ENCODE measurements at regions not wholly inside any gene's neighbourhood (a gene's known extent, or its start where the extent isn't known, plus 50 kb on each side); places are given as distances from the start of the nearest gene placed in this dataset.

DNA sequence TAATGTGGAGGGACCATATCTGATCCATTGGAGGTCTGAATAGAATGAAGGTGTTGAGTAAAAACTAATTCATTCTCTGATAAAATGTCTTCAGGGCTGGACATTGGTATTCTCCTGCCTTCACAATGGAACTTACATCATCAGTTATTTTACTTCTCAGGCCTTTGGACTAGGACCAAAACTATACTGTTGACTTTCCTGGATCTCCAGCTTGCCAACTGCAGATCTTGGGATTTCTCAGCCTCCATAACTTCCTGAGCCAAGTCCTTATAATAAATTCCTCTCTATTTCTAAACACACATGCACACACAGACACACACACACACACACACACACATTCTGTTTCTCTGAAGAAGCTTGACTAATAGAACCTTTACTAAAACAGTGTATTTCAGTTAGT, 1858.6 kb upstream of the ADGRL3 start:
- H3K27me3 ChIP-seq (ENCODE audit: control insufficient read depth in 3 of 3, insufficient read depth in 3 of 3, low read length in 3 of 3) = no peaks in the 10 kb centered on the region
- no peaks in the 10 kb centered on the region for H3K9me3 ChIP-seq (ENCODE audit: control insufficient read depth in 2 of 2, insufficient read depth in 1 of 2, low read depth in 1 of 2, low read length in 1 of 2)
- no peaks in the 10 kb centered on the region for H3K36me3 ChIP-seq (ENCODE audit: control insufficient read depth in 3 of 3, insufficient read depth in 2 of 3, low read depth in 1 of 3, low read length in 3 of 3)
- DNase-seq (no peak), FAIRE-seq (no peak)
- H3K4me1 ChIP-seq (ENCODE audit: control insufficient read depth in 3 of 3, insufficient read depth in 2 of 3, low read depth in 1 of 3, low read length in 2 of 3) = no peaks in the 10 kb centered on the region
- no peak overlapping the region for H3K27ac ChIP-seq (ENCODE audit: low read depth in 1 of 3, low read length in 2 of 3)
- H3K4me3 ChIP-seq (ENCODE audit: low read depth in 1 of 3, low read length in 3 of 3) = no peak overlapping the region

GRCh38 chr4:59348949-59349348, 1851.2 kb upstream of the ADGRL3 start:
- Histone ChIP-seq H3K4me3 (ENCODE audit: low read depth in 1 of 3, low read length in 3 of 3) (no peak overlapping the region), H3K9me3 (ENCODE audit: control insufficient read depth in 2 of 2, insufficient read depth in 1 of 2, low read depth in 1 of 2, low read length in 1 of 2) (no peaks in the 10 kb centered on the region), H3K4me1 (ENCODE audit: control insufficient read depth in 3 of 3, insufficient read depth in 2 of 3, low read depth in 1 of 3, low read length in 2 of 3) (peaks cover 0 to 4% (median 0%) of the 10 kb centered on the region in 3 donors), H3K27me3 (ENCODE audit: control insufficient read depth in 3 of 3, insufficient read depth in 3 of 3, low read length in 3 of 3) (no peaks in the 10 kb centered on the region), H3K27ac (ENCODE audit: low read depth in 1 of 3, low read length in 2 of 3) (no peak overlapping the region), H3K36me3 (ENCODE audit: control insufficient read depth in 3 of 3, insufficient read depth in 2 of 3, low read depth in 1 of 3, low read length in 3 of 3) (no peaks in the 10 kb centered on the region)
- DNase-seq (no peak), FAIRE-seq (no peak)

DNA sequence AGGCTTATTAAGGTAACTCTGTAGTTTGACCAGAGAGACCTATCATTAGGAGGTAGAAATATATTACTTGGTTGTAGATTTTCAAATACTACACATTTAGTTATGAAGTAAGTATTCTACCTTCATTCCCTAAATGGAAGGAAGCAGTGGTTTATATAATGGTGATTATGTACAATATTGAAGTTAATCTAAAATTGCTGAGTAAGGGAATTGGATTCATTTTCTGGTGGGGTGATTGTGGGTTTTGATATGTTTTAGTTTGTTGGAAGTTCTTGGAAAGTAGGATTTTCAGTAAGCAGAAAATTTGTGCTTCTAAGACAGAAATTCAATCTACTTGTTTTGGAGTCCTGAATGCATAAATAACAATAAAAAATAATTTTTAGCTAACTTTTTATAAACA, 1830.9 kb upstream of the ADGRL3 start:
- DNase-seq (no peak), FAIRE-seq (no peak)
- Histone ChIP-seq H3K27ac (ENCODE audit: low read depth in 1 of 3, low read length in 2 of 3) (no peak overlapping the region), H3K9me3 (ENCODE audit: control insufficient read depth in 2 of 2, insufficient read depth in 1 of 2, low read depth in 1 of 2, low read length in 1 of 2) (no peaks in the 10 kb centered on the region), H3K4me3 (ENCODE audit: low read depth in 1 of 3, low read length in 3 of 3) (no peak overlapping the region), H3K4me1 (ENCODE audit: control insufficient read depth in 3 of 3, insufficient read depth in 2 of 3, low read depth in 1 of 3, low read length in 2 of 3) (no peaks in the 10 kb centered on the region), H3K36me3 (ENCODE audit: control insufficient read depth in 3 of 3, insufficient read depth in 2 of 3, low read depth in 1 of 3, low read length in 3 of 3) (no peaks in the 10 kb centered on the region), H3K27me3 (ENCODE audit: control insufficient read depth in 3 of 3, insufficient read depth in 3 of 3, low read length in 3 of 3) (no peaks in the 10 kb centered on the region)

GRCh38 chr4:59374416-59374815, 1825.7 kb upstream of the ADGRL3 start:
- FAIRE-seq = no peak
- H3K36me3 ChIP-seq (ENCODE audit: control insufficient read depth in 3 of 3, insufficient read depth in 2 of 3, low read depth in 1 of 3, low read length in 3 of 3) = no peaks in the 10 kb centered on the region
- 63 to 79% (median 65%) methylated on average over 3 of the region's 3 CpGs for WGBS, 3 donors

GRCh38 chr4:59380841-59381366, 1819.2 kb upstream of the ADGRL3 start:
- Histone ChIP-seq H3K4me3 (ENCODE audit: low read depth in 1 of 3, low read length in 3 of 3) (no peak overlapping the region), H3K27ac (ENCODE audit: low read depth in 1 of 3, low read length in 2 of 3) (no peak overlapping the region), H3K9me3 (ENCODE audit: control insufficient read depth in 2 of 2, insufficient read depth in 1 of 2, low read depth in 1 of 2, low read length in 1 of 2) (peaks cover 0 to 3% of the 10 kb centered on the region in 2 donors), H3K36me3 (ENCODE audit: control insufficient read depth in 3 of 3, insufficient read depth in 2 of 3, low read depth in 1 of 3, low read length in 3 of 3) (no peaks in the 10 kb centered on the region), H3K4me1 (ENCODE audit: control insufficient read depth in 3 of 3, insufficient read depth in 2 of 3, low read depth in 1 of 3, low read length in 2 of 3) (no peaks in the 10 kb centered on the region), H3K27me3 (ENCODE audit: control insufficient read depth in 3 of 3, insufficient read depth in 3 of 3, low read length in 3 of 3) (no peaks in the 10 kb centered on the region)
- FAIRE-seq (no peak), DNase-seq (no peak)
- WGBS, 3 donors = 83 to 87% (median 85%) methylated on average over 2 of the region's 2 CpGs

More at GRCh38 chr4:59374416-59374815, 1825.7 kb upstream of the ADGRL3 start:
- DNase-seq = no peak
- no peaks in the 10 kb centered on the region for H3K4me1 ChIP-seq (ENCODE audit: control insufficient read depth in 3 of 3, insufficient read depth in 2 of 3, low read depth in 1 of 3, low read length in 2 of 3)
- peaks cover 0 to 3% of the 10 kb centered on the region in 2 donors for H3K9me3 ChIP-seq (ENCODE audit: control insufficient read depth in 2 of 2, insufficient read depth in 1 of 2, low read depth in 1 of 2, low read length in 1 of 2)
- H3K4me3 ChIP-seq (ENCODE audit: low read depth in 1 of 3, low read length in 3 of 3) = no peak overlapping the region
- no peak overlapping the region for H3K27ac ChIP-seq (ENCODE audit: low read depth in 1 of 3, low read length in 2 of 3)
- H3K27me3 ChIP-seq (ENCODE audit: control insufficient read depth in 3 of 3, insufficient read depth in 3 of 3, low read length in 3 of 3) = no peaks in the 10 kb centered on the region

- no peak overlapping the region for H3K4me3 ChIP-seq (ENCODE audit: low read depth in 1 of 3, low read length in 3 of 3)
- no peaks in the 10 kb centered on the region for H3K4me1 ChIP-seq (ENCODE audit: control insufficient read depth in 3 of 3, insufficient read depth in 2 of 3, low read depth in 1 of 3, low read length in 2 of 3)
- no peaks in the 10 kb centered on the region for H3K36me3 ChIP-seq (ENCODE audit: control insufficient read depth in 3 of 3, insufficient read depth in 2 of 3, low read depth in 1 of 3, low read length in 3 of 3)
- peaks cover 0 to 3% of the 10 kb centered on the region in 2 donors for H3K9me3 ChIP-seq (ENCODE audit: control insufficient read depth in 2 of 2, insufficient read depth in 1 of 2, low read depth in 1 of 2, low read length in 1 of 2)
- no peaks in the 10 kb centered on the region for H3K27me3 ChIP-seq (ENCODE audit: control insufficient read depth in 3 of 3, insufficient read depth in 3 of 3, low read length in 3 of 3)
- H3K27ac ChIP-seq (ENCODE audit: low read depth in 1 of 3, low read length in 2 of 3) = no peak overlapping the region
- WGBS, 3 donors = 70 to 81% (median 70%) methylated on average over 2 of the region's 2 CpGs
- DNase-seq = no peak
- FAIRE-seq = no peak
Measured at GRCh38 chr4:59381591-59381990, 1818.5 kb upstream of the ADGRL3 start.

DNA sequence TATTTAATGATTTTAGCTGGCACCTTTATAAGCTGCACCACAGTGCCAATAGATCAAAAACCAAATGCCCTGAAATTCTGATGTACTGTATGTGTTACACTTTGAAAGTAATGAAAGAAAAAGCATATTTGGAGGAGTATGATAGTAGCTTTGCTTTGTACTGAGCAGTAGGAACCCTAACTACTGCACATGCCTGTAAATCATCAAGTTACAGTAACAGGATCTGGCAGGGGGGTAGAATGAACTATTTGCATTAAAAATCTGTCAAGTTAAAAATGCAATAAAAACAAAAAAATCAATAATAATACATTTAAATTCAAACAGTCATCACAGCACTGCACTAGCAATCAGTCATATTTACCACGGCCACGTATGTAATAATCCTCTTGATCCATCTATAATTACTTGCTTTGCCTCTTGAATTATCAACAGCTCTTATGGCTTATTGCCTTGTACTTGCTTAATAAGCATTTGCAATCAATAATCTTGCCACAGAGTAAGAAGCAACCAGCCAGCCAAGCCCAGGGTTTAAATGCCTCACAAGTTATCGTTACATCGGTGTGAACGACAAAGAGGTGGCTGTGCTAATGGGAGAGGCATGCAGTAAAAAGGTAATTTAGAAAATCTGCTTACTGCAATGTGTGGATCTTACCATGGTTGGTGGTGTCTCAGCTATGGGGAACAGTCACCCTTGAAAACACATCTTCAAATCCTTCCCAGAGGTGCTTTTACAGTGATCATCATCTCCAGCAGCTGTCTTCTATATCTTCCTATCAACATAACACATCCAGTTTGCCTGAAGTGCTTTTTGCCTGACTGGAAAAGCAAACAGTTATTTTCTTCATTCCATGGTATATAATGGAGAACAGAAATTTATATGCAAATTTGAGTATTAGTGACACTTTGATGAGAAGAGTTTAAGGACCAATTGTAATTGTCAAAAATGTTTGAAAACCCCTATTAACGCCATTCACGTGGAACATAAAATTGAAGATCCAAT, 1812.1 kb upstream of the ADGRL3 start:
- no peak for FAIRE-seq

GRCh38 chr4:59393780-59394179, 1806.3 kb upstream of the ADGRL3 start:
- H3K27me3 ChIP-seq (ENCODE audit: control insufficient read depth in 3 of 3, insufficient read depth in 3 of 3, low read length in 3 of 3) = no peaks in the 10 kb centered on the region
- FAIRE-seq = no peak
- no peaks in the 10 kb centered on the region for H3K36me3 ChIP-seq (ENCODE audit: control insufficient read depth in 3 of 3, insufficient read depth in 2 of 3, low read depth in 1 of 3, low read length in 3 of 3)

More for the DNA sequence above, 1812.1 kb upstream of the ADGRL3 start:
- Histone ChIP-seq H3K27me3 (ENCODE audit: control insufficient read depth in 3 of 3, insufficient read depth in 3 of 3, low read length in 3 of 3) (no peaks in the 10 kb centered on the region), H3K27ac (ENCODE audit: low read depth in 1 of 3, low read length in 2 of 3) (no peak overlapping the region), H3K4me3 (ENCODE audit: low read depth in 1 of 3, low read length in 3 of 3) (no peak overlapping the region), H3K4me1 (ENCODE audit: control insufficient read depth in 3 of 3, insufficient read depth in 2 of 3, low read depth in 1 of 3, low read length in 2 of 3) (no peaks in the 10 kb centered on the region), H3K9me3 (ENCODE audit: control insufficient read depth in 2 of 2, insufficient read depth in 1 of 2, low read depth in 1 of 2, low read length in 1 of 2) (no peaks in the 10 kb centered on the region), H3K36me3 (ENCODE audit: control insufficient read depth in 3 of 3, insufficient read depth in 2 of 3, low read depth in 1 of 3, low read length in 3 of 3) (no peaks in the 10 kb centered on the region)
- 77 to 81% (median 79%) methylated on average over 7 of the region's 7 CpGs for WGBS, 3 donors
- no peak for DNase-seq

More at GRCh38 chr4:59393780-59394179, 1806.3 kb upstream of the ADGRL3 start:
- WGBS, 3 donors = 79 to 85% (median 79%) methylated on average over 5 of the region's 5 CpGs
- no peak overlapping the region for H3K27ac ChIP-seq (ENCODE audit: low read depth in 1 of 3, low read length in 2 of 3)
- no peak overlapping the region for H3K4me3 ChIP-seq (ENCODE audit: low read depth in 1 of 3, low read length in 3 of 3)
- no peak for DNase-seq
- H3K9me3 ChIP-seq (ENCODE audit: control insufficient read depth in 2 of 2, insufficient read depth in 1 of 2, low read depth in 1 of 2, low read length in 1 of 2) = peaks cover 0 to 9% of the 10 kb centered on the region in 2 donors
- H3K4me1 ChIP-seq (ENCODE audit: control insufficient read depth in 3 of 3, insufficient read depth in 2 of 3, low read depth in 1 of 3, low read length in 2 of 3) = no peaks in the 10 kb centered on the region
